GM21786 (cell line): ENCODE measurements at regions not wholly inside any gene's neighbourhood (a gene's known extent, or its start where the extent isn't known, plus 50 kb on each side); places are given as distances from the start of the nearest gene placed in this dataset.
A peak's percentile ranks its signal among the peaks of the same experiment; 100 is the strongest.

Source experiments
- ATAC-seq: cut with Tn5 transposase; IDR thresholded peaks from one replicate; pipeline ENCODE4 v1.9.1; 2021; ENCODE audit not compliant: unreplicated experiment

DNA sequence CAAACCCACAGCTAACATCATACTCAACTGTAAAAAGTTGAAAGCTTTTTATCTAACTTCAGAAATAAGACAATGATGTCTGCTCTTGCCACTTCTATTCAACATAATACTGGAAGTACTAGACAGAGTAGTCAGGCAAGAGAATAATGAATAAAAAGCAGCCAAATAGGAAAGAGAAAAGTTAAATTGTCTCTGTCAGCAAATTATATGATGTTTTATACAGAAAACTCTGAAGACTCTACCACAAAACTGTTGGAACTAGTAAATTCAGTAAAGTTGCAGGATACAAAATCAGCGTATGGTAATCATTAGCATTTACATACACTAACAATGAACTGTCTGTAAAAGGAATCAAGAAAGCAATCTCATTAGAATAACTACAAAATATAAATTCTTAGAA lies 752.9 kb upstream of the CT83 start:
- ATAC-seq = no peak

DNA sequence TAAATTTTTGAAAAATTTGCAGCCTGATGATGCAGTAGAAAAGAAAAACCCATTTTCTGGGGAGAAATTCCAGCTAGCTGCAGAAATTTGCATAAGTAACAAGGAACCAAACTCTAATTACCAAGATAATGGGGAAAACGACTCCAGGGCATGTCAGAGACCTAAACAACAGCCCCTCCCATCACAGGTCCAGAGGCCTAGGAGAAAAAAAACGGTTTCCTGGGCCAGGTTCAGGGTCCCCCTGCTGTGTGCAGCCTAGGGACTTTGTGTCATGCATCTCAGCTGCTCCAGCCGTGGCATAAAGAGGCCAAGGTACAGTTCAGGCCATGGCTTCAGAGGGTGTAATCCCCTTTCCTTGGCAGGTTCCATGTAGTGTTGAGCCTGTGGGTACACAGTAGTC lies 733.7 kb upstream of the CT83 start:
- ATAC-seq = no peak

DNA sequence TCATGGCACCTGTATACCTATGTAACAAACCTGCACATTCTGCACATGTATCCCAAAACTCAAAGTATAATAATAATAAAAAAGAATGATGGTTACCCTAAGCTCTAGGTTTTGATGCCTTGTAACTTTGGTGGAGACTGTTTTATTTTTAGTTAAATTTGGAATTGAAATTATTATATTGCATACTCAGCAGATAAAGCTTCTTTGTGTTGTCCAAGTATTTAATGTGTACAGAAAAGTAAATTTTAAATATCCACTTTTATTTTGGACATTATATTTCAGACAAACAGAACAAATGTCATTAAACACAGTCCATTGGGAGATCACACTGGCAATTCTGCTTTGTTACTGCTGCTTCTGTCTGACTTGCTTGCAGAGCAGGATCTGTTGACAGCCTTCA lies 684.5 kb upstream of the CT83 start:
- no peak for ATAC-seq

DNA sequence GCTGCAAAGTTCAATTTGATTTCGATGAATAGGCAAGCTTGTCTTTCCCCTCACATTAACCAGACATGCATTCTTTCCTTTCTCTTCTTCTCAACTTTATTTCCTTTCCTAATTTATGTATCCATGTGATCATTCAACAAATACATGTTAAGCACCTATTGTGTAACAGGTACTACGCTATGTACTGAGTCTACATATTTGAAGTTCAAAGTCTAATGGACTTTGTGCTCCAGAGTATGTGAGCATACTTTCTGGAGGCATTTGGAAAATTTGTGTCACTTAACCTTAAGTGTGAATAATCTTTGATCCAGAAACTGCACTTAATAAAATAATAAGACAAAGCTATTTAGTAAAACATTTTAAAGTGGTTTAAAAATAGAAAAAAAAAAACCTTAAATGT lies 675.3 kb upstream of the CT83 start:
- no peak for ATAC-seq

DNA sequence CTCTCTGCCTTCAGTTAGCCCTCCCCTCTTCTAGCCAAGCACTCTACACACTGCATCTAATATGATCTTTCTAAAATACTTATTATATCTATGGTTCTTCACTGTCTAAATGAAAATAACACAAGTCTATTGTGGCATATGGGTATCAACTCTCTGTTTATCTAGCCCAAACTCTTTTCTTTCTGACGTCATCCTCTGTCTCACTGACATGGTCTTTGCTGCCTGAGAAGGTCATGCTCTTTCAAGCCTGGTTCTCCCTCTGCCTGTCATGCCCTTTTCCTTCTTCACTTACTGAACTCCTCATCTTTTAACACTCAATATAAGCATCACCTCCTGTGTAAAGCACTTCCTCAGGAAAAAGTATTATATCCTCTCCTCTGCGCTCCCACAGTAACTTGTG lies 672.2 kb upstream of the CT83 start:
- ATAC-seq = no peak

DNA sequence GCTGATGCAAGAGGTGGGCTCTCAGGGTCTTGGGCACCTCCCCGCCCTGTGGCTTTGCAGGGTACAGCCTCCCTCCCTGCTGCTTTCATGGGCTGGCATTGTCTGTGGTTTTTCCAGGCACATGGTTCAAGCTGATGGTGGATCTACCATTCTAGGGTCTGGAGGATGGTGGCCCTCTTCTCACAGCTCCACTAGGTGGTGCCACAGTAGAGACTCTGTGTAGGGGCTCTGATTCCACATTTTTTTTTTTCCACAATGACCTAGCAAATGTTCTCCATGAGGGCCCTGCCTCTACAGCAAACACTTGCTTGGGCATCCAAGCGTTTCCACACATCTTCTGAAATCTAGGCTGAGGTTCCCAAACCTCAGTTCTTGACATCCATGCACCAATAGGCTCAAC lies 657.9 kb upstream of the CT83 start:
- no peak for ATAC-seq

DNA sequence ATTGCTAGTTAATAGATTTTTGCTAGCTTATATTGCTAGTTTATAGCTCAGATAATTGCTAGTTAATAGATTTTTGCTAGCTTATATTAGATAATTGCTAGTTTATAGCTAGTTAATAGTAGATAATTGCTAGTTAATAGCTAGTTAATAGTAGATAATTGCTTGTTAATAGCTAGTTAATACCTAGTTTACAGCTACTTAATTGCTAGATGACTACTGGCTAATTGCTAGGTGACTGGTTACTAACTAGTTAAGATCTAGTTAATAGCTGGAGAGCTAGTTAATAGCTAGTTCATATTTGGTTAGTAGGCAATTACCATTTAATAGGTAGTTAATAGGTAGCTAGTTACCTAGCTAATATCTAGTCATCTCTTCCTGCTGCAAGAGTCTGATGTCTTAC lies 633.8 kb upstream of the CT83 start:
- no peak for ATAC-seq

DNA sequence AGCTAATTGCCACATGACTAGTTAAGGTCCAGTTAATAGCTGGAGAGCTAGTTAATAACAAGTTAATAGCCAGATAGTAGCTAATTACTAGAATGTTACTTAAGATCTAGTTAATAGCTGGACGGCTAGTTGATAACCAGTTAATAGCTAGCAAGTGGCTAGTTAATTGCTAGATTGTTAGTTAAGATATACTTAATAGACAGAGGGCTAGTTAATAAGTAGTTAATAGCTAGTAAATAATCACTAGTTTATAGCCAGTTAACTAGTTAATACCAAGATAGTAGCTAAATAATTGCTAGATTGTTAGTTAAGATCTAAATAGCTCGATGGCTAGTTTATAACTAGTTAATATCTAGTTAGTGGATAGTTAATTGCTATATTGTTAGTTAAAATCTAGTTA lies 632.6 kb upstream of the CT83 start:
- no peak for ATAC-seq

DNA sequence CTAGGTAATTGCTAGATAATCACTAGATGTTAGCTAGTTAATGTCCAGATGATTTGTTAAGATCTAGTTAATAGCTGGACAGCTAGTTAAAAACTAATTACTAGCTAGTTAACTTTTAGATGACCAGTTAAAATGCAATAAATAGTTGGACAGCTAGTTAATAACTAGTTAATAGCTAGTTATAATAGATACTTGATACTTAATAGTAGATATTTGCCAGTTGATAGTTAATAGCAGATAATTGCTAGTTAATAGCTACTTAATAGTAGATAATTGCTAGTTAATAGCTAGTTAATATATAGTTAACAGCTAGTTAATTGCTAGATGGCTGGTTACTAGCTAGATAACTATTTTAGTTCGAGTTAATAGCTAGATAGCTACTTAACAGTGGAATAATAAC lies 631.4 kb upstream of the CT83 start:
- no peak for ATAC-seq

DNA sequence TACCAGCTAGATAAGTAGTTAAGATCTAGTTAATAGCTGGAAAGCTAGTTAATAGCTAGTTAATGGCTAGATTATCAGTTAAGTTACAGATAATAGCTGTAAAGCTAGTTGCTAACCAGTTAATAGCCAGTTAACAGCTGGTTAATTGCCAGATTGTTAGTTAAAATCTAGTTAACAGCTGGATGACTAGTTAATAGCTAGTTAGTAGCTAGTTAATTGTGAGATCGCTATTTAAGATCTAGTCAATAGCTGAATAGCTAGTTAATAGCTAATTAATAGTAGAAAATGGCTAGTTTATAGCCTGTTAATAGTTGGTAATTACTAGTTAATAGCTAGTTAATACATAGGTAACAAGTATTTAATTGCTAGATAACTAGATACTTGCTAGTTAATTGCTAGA lies 630.5 kb upstream of the CT83 start:
- ATAC-seq = no peak

DNA sequence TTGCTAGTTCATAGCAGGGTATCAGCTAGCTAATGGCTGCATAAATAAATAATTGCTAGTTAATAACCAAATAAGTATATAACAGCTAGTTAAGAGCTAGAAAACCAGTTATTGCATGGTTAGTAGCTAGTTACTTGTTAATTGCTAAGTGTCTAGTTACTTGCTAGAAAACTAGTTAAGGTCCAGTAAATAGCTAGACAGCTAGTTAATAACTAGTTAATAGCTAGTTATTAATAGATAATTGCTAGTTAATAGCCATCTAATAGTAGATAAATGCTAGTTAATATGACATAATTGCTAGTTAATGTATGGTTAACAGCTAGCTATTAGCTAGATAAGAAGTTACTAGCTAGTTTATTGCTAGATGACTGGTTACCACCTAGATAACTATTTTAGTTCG lies 629.9 kb upstream of the CT83 start:
- no peak for ATAC-seq

DNA sequence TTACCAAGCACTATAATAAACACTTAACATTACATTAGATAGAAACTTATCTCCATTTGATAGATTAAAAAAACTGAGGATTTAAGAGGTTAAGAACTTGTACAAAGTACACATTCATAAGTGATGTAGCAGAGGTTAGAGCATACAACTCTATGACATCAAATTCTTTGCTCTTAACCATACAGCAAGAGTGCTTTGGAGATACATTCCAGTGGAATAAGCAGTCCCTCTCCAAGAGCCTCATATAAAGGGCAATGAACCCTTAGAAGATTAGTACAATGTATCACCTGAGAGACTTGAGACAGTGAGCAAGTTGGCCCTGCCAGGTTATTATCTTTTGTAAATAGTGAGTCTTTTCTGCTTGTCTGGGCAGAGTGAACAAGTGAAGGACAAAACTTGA lies 600.4 kb upstream of the CT83 start:
- no peak for ATAC-seq

DNA sequence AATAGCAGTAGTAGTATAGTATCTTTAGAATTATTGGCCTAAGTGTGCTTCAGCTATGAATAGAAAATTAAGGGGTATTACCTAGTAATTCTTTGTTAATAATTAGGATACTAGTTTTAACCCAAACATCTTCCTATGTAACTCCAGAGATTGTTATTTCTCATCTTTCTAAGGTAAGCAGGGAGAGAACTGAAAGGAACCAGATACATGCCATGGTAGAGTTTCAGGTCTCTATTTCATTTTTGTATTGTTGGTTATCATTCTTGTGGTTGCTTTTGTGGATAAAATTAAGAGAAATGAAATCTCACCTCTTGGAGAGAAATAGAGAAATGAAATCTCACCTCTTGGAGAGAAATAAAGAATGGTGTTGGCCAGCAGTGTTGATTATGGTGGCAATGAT lies 597.1 kb upstream of the CT83 start:
- ATAC-seq = no peak

DNA sequence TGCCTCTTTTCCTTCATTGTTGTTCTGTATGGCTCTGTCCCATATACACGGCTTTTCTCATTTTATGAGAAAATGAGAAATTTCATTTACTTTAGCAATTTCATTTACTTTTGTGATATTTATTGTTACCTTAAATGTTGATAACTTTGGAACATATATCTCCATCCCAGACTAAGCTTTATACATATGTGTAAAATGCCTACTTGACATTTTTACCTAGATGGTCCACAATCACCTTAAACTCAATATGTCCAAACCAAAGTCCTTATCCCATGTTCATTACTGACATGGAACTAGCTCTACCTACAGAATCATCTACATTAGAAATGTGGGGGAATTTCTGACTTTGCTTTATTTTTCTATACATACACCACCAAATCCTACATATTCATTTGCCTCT lies 590.5 kb upstream of the CT83 start:
- no peak for ATAC-seq

DNA sequence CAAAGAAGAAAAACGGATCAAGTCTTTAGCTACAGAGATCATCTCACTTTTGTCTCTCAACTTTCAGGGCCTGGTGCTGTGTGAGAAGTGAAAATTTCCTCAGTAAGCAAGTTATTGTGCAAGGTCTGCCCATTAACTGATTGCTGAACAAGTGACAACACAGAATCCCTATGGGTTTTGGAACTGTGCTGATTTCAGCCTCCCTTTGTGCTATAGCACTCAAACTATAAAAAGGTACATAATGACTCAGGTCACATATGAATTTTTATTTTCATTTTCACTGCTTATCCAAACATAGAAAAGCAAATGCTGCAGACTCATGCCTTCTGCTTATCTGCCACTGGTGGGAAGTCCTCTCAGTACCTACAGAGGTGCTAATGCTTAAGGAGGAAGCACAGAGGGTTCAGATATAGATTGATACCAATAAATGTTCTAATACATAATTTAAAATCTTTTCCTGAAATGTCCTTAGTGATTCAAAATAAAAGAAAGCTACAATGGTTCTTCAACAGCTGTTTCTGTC lies 576.2 kb upstream of the CT83 start:
- peak; percentile 46 for ATAC-seq

DNA sequence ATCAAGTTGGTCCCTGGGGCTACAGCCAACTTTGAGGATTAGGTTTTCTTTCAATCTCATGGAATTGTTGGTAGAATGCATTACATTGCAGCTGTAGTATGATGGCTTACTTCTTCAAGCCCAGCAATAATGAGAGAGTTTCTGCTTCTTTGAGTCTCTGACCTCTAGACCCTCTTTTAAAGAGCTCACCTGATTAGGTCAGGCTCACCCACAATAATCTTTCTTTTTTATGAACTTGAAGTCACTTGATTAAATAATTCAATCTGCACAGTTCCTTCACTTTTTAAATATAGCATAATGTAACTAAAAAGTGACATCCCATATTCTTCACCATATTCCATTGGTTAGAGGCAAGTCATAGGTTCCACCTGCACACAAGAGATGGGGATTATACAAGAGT lies 547.5 kb upstream of the CT83 start:
- no peak for ATAC-seq

DNA sequence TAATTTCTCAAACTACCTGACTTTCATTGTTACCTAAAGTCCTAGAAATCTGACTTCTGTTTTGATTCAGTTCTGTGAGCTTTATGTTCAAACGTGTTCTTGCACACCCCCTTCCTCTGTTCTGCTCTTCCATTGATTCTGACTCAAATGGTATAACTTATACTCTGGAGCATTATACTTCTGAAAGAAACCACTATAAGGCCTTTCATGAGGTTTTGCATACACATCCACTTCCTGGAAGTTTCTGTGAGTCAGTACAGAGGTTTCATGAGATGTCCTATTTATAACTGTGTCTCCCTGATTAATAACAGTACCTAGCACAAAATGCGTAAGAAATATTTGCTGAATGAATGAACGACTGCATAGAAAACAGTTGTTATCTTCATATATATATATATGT lies 540.2 kb upstream of the CT83 start:
- ATAC-seq = no peak

DNA sequence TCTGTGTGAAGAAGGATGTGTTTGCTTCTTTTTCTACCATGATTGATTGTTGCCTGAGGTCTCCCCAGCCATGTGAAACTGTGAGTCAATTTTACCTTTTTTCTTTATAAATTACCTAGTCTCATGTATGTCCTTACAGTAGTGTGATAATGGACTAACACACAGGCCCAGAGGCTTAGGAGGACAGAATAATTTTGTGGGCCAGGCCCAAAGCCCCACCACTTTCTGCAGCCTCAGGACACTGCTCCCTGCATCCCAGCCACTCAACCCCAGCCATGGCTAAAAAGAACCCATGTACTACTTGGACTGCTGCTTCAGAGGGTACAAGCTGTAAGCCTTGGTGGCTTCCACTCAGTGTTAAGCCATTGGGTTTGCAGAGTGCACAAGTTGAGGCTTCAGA lies 512.7 kb upstream of the CT83 start:
- no peak for ATAC-seq

DNA sequence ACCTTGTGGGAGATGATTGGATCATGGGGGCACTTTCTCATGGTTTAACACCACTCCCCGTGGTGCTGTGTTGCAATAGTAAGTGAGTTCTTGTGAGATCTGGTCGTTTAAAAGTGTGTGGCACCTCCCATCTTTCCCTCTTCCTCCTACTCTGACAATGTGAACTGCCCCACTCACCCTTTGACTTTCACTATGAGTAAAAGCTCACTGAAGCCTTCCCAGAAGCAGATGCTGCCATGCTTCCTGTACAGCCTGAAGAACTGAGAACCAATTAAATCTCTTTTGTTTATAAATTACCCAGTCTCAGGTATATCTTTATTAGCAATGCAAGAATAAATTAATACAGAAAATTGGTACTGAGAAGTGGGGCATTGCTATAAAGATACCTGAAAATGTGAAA lies 509.6 kb upstream of the CT83 start:
- ATAC-seq = peak; percentile 72

DNA sequence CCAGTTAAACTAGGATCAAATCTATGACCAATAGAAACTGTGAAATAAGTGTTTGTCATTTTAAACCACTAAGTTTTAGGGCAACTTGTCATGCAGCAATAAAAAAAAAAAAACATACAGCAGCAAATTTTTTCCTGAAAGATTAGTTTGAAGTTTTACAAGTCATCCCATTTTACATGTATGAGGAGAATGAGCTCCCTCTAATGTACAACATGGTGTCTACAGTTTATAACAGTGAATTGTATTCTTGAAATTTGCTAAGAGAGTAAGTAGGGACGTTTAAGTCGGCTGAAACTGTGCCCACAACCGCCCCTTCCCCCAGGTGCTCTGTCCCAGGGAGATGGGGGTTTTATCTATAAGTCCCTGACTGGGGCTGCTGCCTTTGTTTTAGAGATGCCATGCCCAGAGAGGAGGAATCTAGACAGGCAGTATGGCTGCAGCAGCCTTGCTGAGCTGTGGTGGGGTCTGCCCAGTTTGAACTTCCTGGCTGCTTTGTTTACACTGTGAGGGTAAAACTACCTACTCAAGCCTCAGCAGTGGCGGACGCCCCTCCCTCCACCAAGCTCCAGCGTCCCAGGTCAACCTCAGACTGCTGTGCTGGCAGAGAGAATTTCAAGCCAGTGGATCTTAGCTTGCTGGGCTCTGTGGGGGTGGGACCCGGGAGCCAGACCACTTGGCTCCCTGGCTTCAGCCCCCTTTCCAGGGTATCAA lies 499.3 kb upstream of the CT83 start:
- no peak for ATAC-seq

DNA sequence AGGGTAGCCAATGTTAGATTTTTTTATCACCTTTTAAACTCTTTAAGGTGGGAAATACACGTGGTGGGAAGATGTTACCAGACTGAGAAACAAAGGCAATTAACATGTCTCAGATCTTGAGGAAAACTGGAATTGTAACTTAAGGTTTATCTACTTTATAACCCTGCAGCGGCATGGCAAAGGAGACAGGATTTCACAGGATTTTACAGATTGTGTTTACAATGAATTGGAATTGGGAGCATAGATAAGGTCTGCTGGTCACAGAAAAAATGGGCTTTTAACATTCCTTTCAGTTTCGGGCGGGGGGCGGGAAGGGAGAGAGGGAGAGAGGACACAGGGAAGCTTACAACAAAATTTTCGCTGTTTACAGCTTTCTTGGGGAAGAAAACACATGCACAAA lies 467.5 kb upstream of the CT83 start:
- ATAC-seq = no peak

DNA sequence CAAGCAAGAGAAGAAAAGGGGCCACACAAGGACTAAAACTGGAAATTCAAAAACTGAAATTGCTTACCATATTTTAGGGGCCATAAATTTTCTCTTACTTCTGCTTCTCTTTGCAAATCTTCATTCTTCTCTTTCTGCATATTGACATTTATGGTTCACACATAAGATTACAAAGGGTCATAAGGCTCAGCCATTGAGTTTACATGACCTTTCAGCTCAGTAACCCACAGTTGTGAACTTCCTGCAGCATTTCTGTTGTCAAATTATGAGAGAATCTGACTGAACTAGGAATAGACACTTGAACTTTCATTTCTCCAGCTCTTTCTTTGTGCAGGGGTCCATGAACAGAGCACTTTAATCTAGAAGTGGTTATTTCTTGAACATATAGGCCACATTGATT lies 434.8 kb upstream of the CT83 start:
- ATAC-seq = no peak

DNA sequence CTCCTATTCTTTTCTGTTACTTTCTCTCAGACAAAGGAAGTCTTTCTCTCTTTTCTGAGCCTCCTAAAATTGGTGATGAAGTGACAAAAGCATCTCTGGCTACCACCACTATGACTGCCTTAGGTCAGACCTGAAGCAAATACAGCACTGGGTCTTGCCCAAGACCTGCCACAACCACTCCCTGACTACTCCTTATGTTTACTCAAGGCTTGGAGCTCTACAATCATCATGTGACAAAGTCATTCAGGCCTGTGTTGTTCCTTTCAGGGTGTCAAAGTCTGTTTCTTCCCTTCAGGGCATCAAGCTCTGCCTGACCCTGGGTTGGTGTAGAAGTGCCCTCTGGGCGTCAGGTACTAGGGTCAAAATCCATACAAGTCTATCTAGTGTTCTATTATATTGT lies 419.2 kb upstream of the CT83 start:
- no peak for ATAC-seq
